ENCODE measurements at regions not wholly inside any gene's neighbourhood (a gene's known extent, or its start where the extent isn't known, plus 50 kb on each side); places are given as distances from the start of the nearest gene placed in this dataset.

- no peak for TF ChIP-seq ZNF174 (tag by site-specific recombination; IDR thresholded peaks at IDR 0.05)
- TF ChIP-seq GLI4 (tag by site-specific recombination; IDR thresholded peaks at IDR 0.05): no peak
- no peak for TF ChIP-seq ELK4 (IDR thresholded peaks at IDR 0.05; ENCODE audit: borderline replicate concordance, low read depth, low read length)
- no peak for TF ChIP-seq ZNF423 (tag by site-specific recombination; IDR thresholded peaks at IDR 0.05)
- TF ChIP-seq YY1 (tag by site-specific recombination; IDR thresholded peaks at IDR 0.05): no peak
- TF ChIP-seq REST (tag by site-specific recombination; IDR thresholded peaks at IDR 0.05): no peak
- TF ChIP-seq, protein P1, sequence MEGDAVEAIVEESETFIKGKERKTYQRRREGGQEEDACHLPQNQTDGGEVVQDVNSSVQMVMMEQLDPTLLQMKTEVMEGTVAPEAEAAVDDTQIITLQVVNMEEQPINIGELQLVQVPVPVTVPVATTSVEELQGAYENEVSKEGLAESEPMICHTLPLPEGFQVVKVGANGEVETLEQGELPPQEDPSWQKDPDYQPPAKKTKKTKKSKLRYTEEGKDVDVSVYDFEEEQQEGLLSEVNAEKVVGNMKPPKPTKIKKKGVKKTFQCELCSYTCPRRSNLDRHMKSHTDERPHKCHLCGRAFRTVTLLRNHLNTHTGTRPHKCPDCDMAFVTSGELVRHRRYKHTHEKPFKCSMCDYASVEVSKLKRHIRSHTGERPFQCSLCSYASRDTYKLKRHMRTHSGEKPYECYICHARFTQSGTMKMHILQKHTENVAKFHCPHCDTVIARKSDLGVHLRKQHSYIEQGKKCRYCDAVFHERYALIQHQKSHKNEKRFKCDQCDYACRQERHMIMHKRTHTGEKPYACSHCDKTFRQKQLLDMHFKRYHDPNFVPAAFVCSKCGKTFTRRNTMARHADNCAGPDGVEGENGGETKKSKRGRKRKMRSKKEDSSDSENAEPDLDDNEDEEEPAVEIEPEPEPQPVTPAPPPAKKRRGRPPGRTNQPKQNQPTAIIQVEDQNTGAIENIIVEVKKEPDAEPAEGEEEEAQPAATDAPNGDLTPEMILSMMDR (tag by site-specific recombination; IDR thresholded peaks at IDR 0.05): no peak
- TF ChIP-seq ZBTB11 (tag by site-specific recombination; conservative IDR thresholded peaks at IDR 0.05; ENCODE audit: low read depth): no peak
- no peak for TF ChIP-seq ZNF777 (tag by site-specific recombination; IDR thresholded peaks at IDR 0.05; ENCODE audit: borderline replicate concordance)
- TF ChIP-seq ZNF18 (tag by site-specific recombination; IDR thresholded peaks at IDR 0.05): no peak
- no peak for TF ChIP-seq ZNF785 (tag by site-specific recombination; IDR thresholded peaks at IDR 0.05)
- TF ChIP-seq ZNF660 (tag by site-specific recombination; IDR thresholded peaks at IDR 0.05): no peak
- TF ChIP-seq ZNF114 (tag by site-specific recombination; IDR thresholded peaks at IDR 0.05): no peak
- TF ChIP-seq, protein P2, sequence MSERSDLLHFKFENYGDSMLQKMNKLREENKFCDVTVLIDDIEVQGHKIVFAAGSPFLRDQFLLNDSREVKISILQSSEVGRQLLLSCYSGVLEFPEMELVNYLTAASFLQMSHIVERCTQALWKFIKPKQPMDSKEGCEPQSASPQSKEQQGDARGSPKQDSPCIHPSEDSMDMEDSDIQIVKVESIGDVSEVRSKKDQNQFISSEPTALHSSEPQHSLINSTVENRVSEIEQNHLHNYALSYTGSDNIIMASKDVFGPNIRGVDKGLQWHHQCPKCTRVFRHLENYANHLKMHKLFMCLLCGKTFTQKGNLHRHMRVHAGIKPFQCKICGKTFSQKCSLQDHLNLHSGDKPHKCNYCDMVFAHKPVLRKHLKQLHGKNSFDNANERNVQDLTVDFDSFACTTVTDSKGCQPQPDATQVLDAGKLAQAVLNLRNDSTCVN (tag by site-specific recombination; optimal IDR thresholded peaks at IDR 0.05): no peak
Measured at GRCh38 chr16:13377143-13377542, 475.7 kb downstream of the SHISA9 start.
